ENCODE measurements at regions not wholly inside any gene's neighbourhood (a gene's known extent, or its start where the extent isn't known, plus 50 kb on each side); places are given as distances from the start of the nearest gene placed in this dataset.

DNA sequence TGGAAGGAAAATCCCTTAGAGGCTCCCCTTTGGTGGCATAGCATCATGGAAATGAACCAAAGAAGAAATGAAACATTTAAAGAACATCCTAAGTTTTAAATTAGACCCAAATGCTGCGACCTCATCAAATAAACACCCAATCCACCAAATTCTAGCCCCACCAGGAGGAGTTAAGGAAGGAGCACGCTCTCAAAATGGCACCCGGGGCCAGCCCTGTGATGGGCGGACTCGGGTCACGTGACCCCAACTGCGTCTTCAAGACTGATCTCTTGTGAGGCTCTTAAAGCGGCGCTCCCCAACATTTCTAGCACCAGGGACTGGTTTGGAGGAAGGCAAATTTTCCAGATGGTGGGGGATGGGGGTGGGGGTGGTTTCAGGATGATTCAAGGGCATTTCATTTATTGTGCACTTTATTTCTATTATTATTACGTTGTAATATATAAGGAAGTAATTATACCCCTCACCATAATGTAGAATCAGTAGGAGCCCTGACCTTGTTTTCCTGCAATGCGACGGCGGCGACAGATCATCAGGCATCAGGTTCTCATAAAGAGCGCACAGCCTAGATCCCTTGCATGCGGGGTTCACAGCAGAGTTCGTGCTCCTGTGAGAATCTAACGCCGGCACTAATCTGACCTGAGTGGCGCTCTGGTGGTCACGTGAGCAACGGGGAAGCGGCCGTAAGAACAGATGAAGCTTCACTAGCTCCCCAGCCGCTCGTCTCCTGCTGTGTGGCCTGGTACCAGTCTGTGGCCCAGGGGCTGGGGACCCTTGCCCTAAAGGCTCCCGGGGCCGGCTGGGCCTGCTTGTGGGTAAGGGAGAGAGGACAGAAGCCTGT, 55.3 kb upstream of the SLC22A11 start:
- DNase-seq (ENCODE audit: low read depth in 2 of 2): no peak

DNA sequence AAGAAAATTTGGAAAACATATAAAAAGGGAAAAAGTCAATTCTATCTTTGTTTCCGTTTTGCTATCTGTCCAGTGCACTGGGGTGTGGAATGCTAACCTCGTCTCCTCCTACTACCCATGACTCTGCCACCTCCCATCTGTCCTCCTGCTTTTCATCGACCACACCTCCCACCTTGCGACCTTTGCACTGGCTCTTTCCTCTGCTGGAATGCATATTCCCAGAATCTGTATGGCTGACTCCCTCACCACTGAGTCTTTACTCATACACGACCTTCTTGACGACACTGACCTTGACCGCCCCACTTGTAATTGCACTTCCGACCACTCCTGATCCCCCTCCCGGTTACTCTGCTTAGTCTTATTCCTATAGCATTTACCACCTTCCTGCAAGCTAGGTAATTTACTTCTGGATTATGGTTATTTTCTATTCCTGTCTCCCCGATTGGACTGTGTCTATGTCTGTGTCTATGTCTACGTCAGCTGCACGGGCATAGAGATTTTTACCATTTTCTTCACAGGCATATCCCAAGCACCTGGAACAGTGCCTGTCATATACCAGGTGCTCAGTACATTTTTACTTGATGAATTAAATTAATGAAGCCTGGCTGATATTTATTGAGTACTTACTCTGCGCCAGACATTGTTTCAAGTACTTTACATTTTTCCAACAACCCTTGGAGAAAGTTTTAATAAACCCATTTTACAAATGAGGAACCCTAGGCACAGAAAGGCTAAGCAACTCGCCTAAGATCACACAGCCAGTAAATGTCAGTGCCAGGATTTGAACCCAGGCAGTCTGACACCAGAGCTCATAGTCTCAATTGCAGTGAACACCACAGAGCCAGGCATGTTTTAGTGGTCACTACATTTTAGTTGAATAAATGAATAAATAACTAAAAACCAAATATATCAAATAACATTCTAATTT, 54.0 kb upstream of the SLC22A11 start:
- no peak for DNase-seq (ENCODE audit: low read depth in 2 of 2)

DNA sequence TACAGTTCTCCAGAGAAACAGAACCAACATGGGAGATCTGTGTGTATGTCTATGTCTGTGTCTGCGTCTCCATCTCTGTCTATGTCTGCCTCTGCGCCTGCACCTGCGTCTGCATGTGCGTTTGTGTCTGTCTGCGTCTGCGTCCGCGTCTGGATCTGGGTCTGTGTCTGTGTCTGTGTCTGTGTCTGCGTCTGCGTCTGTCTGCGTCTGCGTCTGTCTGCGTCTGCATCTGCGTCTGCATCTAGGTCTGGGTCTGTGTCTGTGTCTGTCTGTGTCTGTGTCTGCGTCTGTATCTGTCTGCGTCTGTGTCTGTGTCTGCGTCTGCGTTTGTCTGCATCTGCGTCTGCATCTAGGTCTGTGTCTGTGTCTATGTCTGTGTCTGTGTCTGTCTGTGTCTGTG, 53.1 kb upstream of the SLC22A11 start:
- no peak for DNase-seq (ENCODE audit: low read depth in 2 of 2)

DNA sequence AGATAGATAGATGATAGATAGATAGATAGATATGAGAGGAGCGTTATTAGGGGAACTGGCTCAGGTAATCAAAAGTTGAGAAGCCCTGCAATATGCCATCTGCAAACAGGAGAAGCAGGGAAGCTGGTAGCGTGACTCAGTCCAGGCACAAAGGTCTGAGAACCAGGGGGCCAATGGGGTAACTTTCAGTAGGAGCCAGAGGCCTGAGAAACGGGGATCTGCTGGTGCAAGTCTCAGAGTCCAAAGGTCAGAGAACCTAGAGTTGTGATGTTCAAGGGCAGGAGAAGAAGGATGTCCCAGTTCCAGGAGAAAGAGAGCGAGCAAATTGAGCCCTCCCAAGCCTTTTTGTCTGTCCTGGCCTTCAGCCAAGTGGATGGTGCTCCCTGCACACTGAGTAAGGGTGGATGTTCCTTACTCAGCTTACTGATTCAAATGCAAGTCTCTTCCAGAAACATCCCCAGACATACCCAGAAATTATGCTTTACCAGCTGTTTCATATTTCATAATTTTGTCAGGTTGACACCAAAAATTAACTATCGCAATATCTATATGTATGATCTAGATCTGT, 52.5 kb upstream of the SLC22A11 start:
- no peak for DNase-seq (ENCODE audit: low read depth in 2 of 2)

DNA sequence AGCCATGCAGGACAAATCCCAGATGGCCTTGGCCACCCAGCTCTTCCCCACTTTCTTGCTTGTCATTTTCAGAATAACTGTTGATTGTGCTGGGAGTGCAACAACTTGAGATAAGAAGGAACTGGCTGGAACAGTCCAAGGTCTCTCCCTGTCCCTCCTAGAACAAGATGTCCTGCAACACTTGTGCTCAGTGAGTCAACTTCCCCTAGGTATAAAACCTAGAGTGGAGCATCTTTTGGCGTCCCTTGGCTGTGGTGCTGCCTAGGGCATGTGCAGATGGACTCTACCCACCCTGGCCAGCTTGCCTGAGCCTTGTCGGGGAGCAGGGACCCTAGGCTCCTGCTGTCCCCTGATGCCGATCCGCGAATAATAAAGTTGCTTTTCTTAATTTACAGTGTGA, 50.7 kb upstream of the SLC22A11 start:
- no peak for DNase-seq (ENCODE audit: low read depth in 2 of 2)

Measured in stimulated activated CD8-positive, alpha-beta memory T cell treated with anti-CD3 and anti-CD28 coated beads, Interleukin-2, amount 100 ng/mL, for 48 hours (primary cell).